ENCODE measurements at regions not wholly inside any gene's neighbourhood (a gene's known extent, or its start where the extent isn't known, plus 50 kb on each side); places are given as distances from the start of the nearest gene placed in this dataset.

DNA sequence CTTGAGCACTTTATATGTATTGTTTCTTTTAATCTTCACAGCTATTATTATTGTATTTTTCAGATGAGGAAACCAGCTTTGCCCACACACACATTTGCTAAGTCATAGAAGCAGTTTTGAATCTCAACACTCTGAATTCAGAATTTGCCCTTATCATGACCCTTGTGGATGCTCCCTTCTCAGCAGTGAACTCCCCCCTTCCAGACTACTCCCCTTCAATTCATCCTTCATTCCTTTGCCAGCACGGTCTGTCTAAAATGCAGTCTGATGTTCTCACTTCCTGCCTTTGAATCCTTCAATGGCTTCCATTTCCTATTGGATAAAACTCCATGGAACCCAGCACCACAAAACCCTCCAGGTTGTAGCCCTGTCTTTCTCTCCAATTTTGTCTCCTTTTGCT lies 52.5 kb upstream of the TSC22D2 start:
- H3K79me2 ChIP-seq (ENCODE audit: insufficient read depth, low read length), result no peaks in the 10 kb centered on the region
- H3K4me3 Mint-ChIP-seq, result no peak overlapping the region

DNA sequence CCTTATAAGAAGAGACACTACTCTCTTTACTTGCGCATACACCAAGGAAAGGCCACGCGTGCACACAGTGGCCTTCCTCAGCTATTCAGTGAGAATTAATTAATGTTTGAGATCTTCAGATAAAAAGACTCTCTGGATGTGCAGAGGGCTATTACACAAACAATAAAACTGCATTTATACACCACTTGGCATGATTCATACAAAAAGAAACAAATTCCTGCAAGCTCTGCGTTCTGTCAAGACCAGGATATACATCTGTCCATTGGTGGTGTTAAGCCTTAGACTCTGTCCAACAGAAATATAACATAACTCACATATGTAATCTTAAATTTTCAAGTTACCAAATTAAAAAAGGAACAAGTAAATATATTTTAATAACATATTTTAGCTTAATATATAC lies 55.2 kb upstream of the TSC22D2 start:
- H3K4me1 ChIP-seq (ENCODE audit: control insufficient read depth in 1 of 2, insufficient read depth in 2 of 2, low read length in 2 of 2), result no peaks in the 10 kb centered on the region
- H4K20me1 ChIP-seq (ENCODE audit: insufficient read depth, low read length), result no peaks in the 10 kb centered on the region
- Mint-ChIP-seq H3K36me3 (no peaks in the 10 kb centered on the region), H3K27ac (no peak overlapping the region), H3K9me3 (peaks cover 0 to 1% (median 0%) of the 10 kb centered on the region in 7 donors), H3K4me3 (no peak overlapping the region), H3K27me3 (ENCODE audit: low read depth in 3 of 3) (no peaks in the 10 kb centered on the region), H3K4me1 (no peaks in the 10 kb centered on the region)
- H3K4me2 ChIP-seq (replicated peaks; ENCODE audit: extremely low read depth, low read length, poor library complexity, severe bottlenecking), result no peak overlapping the region
- H3K27ac ChIP-seq (ENCODE audit: low read depth in 1 of 2, low read length in 2 of 2), result no peak overlapping the region
- H3K27me3 ChIP-seq (ENCODE audit: control insufficient read depth in 2 of 2, insufficient read depth in 2 of 2, low read length in 2 of 2), result no peaks in the 10 kb centered on the region
- TF ChIP-seq, protein P1, sequence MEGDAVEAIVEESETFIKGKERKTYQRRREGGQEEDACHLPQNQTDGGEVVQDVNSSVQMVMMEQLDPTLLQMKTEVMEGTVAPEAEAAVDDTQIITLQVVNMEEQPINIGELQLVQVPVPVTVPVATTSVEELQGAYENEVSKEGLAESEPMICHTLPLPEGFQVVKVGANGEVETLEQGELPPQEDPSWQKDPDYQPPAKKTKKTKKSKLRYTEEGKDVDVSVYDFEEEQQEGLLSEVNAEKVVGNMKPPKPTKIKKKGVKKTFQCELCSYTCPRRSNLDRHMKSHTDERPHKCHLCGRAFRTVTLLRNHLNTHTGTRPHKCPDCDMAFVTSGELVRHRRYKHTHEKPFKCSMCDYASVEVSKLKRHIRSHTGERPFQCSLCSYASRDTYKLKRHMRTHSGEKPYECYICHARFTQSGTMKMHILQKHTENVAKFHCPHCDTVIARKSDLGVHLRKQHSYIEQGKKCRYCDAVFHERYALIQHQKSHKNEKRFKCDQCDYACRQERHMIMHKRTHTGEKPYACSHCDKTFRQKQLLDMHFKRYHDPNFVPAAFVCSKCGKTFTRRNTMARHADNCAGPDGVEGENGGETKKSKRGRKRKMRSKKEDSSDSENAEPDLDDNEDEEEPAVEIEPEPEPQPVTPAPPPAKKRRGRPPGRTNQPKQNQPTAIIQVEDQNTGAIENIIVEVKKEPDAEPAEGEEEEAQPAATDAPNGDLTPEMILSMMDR (IDR thresholded peaks at IDR 0.05), result no peak
- no peaks in the 10 kb centered on the region for H3K79me2 ChIP-seq (ENCODE audit: insufficient read depth, low read length)
- H3K9ac ChIP-seq (ENCODE audit: insufficient read depth, low read length, poor library complexity, severe bottlenecking), result no peak overlapping the region
- intact Hi-C loops (cut with micrococcal nuclease), result no loop called here
- no CpG with 5 or more reads among the region's 4 CpGs for WGBS (ENCODE audit: insufficient coverage)
- H3K9me3 ChIP-seq (replicated peaks in 1 of 2; ENCODE audit: control insufficient read depth in 1 of 2, insufficient read depth in 1 of 2, low read length in 2 of 2), result no peaks in the 10 kb centered on the region
- no peak overlapping the region for H3K4me3 ChIP-seq (replicated peaks in 1 of 3; ENCODE audit: low read depth in 2 of 3, low read length in 3 of 3)
- no peak for DNase-seq
- H3K36me3 ChIP-seq (replicated peaks in 1 of 2; ENCODE audit: control insufficient read depth in 1 of 2, insufficient read depth in 2 of 2, low read length in 2 of 2), result no peaks in the 10 kb centered on the region
- H2AFZ ChIP-seq (ENCODE audit: insufficient read depth, low read depth, low read length, poor library complexity, severe bottlenecking), result no peak overlapping the region

More for the DNA sequence above, 52.5 kb upstream of the TSC22D2 start:
- no peak overlapping the region for H3K4me3 ChIP-seq (replicated peaks in 1 of 3; ENCODE audit: low read depth in 2 of 3, low read length in 3 of 3)
- 100% methylated on average over 1 of the region's 1 CpG for WGBS (ENCODE audit: insufficient coverage)
- no peaks in the 10 kb centered on the region for H4K20me1 ChIP-seq (ENCODE audit: insufficient read depth, low read length)
- H3K4me2 ChIP-seq (replicated peaks; ENCODE audit: extremely low read depth, low read length, poor library complexity, severe bottlenecking), result no peak overlapping the region
- H3K27ac ChIP-seq (ENCODE audit: low read depth in 1 of 2, low read length in 2 of 2), result no peak overlapping the region
- H3K36me3 ChIP-seq (replicated peaks in 1 of 2; ENCODE audit: control insufficient read depth in 1 of 2, insufficient read depth in 2 of 2, low read length in 2 of 2), result no peaks in the 10 kb centered on the region
- H3K9me3 Mint-ChIP-seq, result peaks cover 0 to 1% (median 0%) of the 10 kb centered on the region in 7 donors
- TF ChIP-seq, protein P1 (IDR thresholded peaks at IDR 0.05), result no peak
- peaks cover 0 to 2% (median 0%) of the 10 kb centered on the region in 3 donors for H3K27me3 Mint-ChIP-seq (ENCODE audit: low read depth in 3 of 3)
- H3K36me3 Mint-ChIP-seq, result no peaks in the 10 kb centered on the region
- H3K27me3 ChIP-seq (ENCODE audit: control insufficient read depth in 2 of 2, insufficient read depth in 2 of 2, low read length in 2 of 2), result no peaks in the 10 kb centered on the region
- DNase-seq, result no peak
- intact Hi-C loops (cut with micrococcal nuclease), result no loop called here
- no peaks in the 10 kb centered on the region for H3K4me1 Mint-ChIP-seq
- no peaks in the 10 kb centered on the region for H3K4me1 ChIP-seq (ENCODE audit: control insufficient read depth in 1 of 2, insufficient read depth in 2 of 2, low read length in 2 of 2)
- no peak overlapping the region for H2AFZ ChIP-seq (ENCODE audit: insufficient read depth, low read depth, low read length, poor library complexity, severe bottlenecking)
- no peak overlapping the region for H3K9ac ChIP-seq (ENCODE audit: insufficient read depth, low read length, poor library complexity, severe bottlenecking)
- no peak overlapping the region for H3K27ac Mint-ChIP-seq
- H3K9me3 ChIP-seq (replicated peaks in 1 of 2; ENCODE audit: control insufficient read depth in 1 of 2, insufficient read depth in 1 of 2, low read length in 2 of 2), result no peaks in the 10 kb centered on the region

All from CD14-positive monocyte (primary cell).